ENCODE measurements at regions not wholly inside any gene's neighbourhood (a gene's known extent, or its start where the extent isn't known, plus 50 kb on each side); places are given as distances from the start of the nearest gene placed in this dataset.

DNA sequence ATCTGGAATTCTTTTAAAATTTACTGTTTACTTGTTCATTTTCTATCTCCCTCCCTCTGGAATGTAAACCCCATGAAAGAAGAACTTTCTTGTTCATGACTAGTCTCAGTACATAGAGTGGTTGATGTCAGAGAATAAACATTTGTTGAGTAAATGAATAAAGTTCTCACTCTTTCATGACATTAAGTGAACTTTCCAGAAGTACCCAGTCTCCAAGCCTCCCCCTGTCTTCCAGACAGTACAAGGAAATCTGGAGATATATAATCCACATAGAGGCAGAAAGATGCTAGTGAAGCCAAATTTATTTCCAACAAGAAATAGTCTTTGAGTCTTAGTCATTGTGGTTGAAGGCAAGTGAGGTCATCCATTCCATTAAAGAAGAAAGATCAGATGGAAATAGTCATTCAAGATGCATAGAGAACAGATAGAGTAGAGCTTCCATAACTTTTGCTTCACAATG, 71.5 kb upstream of the GALNT15 start:
- no peak for DNase-seq
- Mint-ChIP-seq H3K27ac (no peak overlapping the region), H3K27me3 (ENCODE audit: low read depth in 3 of 3) (peaks cover 0 to 2% (median 0%) of the 10 kb centered on the region in 3 donors), H3K4me1 (no peaks in the 10 kb centered on the region), H3K4me3 (no peak overlapping the region), H3K9me3 (peaks cover 0 to 9% (median 2%) of the 10 kb centered on the region in 7 donors), H3K36me3 (no peaks in the 10 kb centered on the region)
- H3K4me1 ChIP-seq (ENCODE audit: control insufficient read depth in 1 of 2, insufficient read depth in 2 of 2, low read length in 2 of 2): no peaks in the 10 kb centered on the region
- H3K36me3 ChIP-seq (replicated peaks in 1 of 2; ENCODE audit: control insufficient read depth in 1 of 2, insufficient read depth in 2 of 2, low read length in 2 of 2): no peaks in the 10 kb centered on the region
- no peak overlapping the region for H3K4me3 ChIP-seq (replicated peaks in 1 of 3; ENCODE audit: low read depth in 2 of 3, low read length in 3 of 3)
- no peak overlapping the region for H3K27ac ChIP-seq (ENCODE audit: low read depth in 1 of 2, low read length in 2 of 2)
- TF ChIP-seq, protein P1, sequence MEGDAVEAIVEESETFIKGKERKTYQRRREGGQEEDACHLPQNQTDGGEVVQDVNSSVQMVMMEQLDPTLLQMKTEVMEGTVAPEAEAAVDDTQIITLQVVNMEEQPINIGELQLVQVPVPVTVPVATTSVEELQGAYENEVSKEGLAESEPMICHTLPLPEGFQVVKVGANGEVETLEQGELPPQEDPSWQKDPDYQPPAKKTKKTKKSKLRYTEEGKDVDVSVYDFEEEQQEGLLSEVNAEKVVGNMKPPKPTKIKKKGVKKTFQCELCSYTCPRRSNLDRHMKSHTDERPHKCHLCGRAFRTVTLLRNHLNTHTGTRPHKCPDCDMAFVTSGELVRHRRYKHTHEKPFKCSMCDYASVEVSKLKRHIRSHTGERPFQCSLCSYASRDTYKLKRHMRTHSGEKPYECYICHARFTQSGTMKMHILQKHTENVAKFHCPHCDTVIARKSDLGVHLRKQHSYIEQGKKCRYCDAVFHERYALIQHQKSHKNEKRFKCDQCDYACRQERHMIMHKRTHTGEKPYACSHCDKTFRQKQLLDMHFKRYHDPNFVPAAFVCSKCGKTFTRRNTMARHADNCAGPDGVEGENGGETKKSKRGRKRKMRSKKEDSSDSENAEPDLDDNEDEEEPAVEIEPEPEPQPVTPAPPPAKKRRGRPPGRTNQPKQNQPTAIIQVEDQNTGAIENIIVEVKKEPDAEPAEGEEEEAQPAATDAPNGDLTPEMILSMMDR (IDR thresholded peaks at IDR 0.05): no peak
- intact Hi-C loops (cut with micrococcal nuclease): no loop called here
- H3K9ac ChIP-seq (ENCODE audit: insufficient read depth, low read length, poor library complexity, severe bottlenecking): no peak overlapping the region
- no peaks in the 10 kb centered on the region for H3K79me2 ChIP-seq (ENCODE audit: insufficient read depth, low read length)
- no peak overlapping the region for H2AFZ ChIP-seq (ENCODE audit: insufficient read depth, low read depth, low read length, poor library complexity, severe bottlenecking)
- H3K27me3 ChIP-seq (ENCODE audit: control insufficient read depth in 2 of 2, insufficient read depth in 2 of 2, low read length in 2 of 2): no peaks in the 10 kb centered on the region
- no peak overlapping the region for H3K4me2 ChIP-seq (replicated peaks; ENCODE audit: extremely low read depth, low read length, poor library complexity, severe bottlenecking)
- no peaks in the 10 kb centered on the region for H4K20me1 ChIP-seq (ENCODE audit: insufficient read depth, low read length)
- H3K9me3 ChIP-seq (replicated peaks in 1 of 2; ENCODE audit: control insufficient read depth in 1 of 2, insufficient read depth in 1 of 2, low read length in 2 of 2): no peaks in the 10 kb centered on the region

DNA sequence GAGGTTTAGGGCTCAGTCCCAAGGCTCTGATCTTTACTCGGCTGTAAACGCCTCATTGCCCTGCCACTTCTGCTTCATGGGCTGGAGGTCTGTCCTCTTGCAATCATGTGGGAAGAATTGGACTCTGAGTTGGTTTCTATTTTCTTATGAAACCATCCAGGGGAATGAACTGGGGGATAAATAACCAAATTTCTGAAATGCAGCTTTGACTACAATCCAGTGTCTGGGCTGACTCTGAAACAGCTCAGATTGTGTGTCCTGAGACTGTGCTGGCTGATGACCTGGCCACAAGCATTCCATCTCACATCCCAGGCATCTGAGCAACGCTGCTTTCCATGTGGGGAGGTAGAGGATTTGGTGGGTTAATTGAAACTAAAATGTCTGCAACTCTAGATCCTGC, 71.0 kb upstream of the GALNT15 start:
- Histone ChIP-seq H3K36me3 (replicated peaks in 1 of 2; ENCODE audit: control insufficient read depth in 1 of 2, insufficient read depth in 2 of 2, low read length in 2 of 2) (no peaks in the 10 kb centered on the region), H4K20me1 (ENCODE audit: insufficient read depth, low read length) (no peaks in the 10 kb centered on the region), H2AFZ (ENCODE audit: insufficient read depth, low read depth, low read length, poor library complexity, severe bottlenecking) (no peak overlapping the region), H3K79me2 (ENCODE audit: insufficient read depth, low read length) (no peaks in the 10 kb centered on the region), H3K27me3 (ENCODE audit: control insufficient read depth in 2 of 2, insufficient read depth in 2 of 2, low read length in 2 of 2) (no peaks in the 10 kb centered on the region), H3K4me2 (replicated peaks; ENCODE audit: extremely low read depth, low read length, poor library complexity, severe bottlenecking) (no peak overlapping the region), H3K27ac (ENCODE audit: low read depth in 1 of 2, low read length in 2 of 2) (no peak overlapping the region), H3K4me3 (replicated peaks in 1 of 3; ENCODE audit: low read depth in 2 of 3, low read length in 3 of 3) (no peak overlapping the region), H3K9ac (ENCODE audit: insufficient read depth, low read length, poor library complexity, severe bottlenecking) (no peak overlapping the region), H3K4me1 (ENCODE audit: control insufficient read depth in 1 of 2, insufficient read depth in 2 of 2, low read length in 2 of 2) (no peaks in the 10 kb centered on the region), H3K9me3 (replicated peaks in 1 of 2; ENCODE audit: control insufficient read depth in 1 of 2, insufficient read depth in 1 of 2, low read length in 2 of 2) (no peaks in the 10 kb centered on the region)
- TF ChIP-seq, protein P1 (IDR thresholded peaks at IDR 0.05): no peak
- Mint-ChIP-seq H3K36me3 (no peaks in the 10 kb centered on the region), H3K9me3 (peaks cover 0 to 6% (median 2%) of the 10 kb centered on the region in 7 donors), H3K27me3 (ENCODE audit: low read depth in 3 of 3) (peaks cover 0 to 2% (median 0%) of the 10 kb centered on the region in 3 donors), H3K4me3 (no peak overlapping the region), H3K27ac (no peak overlapping the region), H3K4me1 (no peaks in the 10 kb centered on the region)
- intact Hi-C loops (cut with micrococcal nuclease): no loop called here
- WGBS (ENCODE audit: insufficient coverage): no CpG with 5 or more reads among the region's 3 CpGs
- DNase-seq: no peak

Measured in CD14-positive monocyte (primary cell).